Suprapubic skin (tissue), 3 donors: ENCODE measurements at regions not wholly inside any gene's neighbourhood (a gene's known extent, or its start where the extent isn't known, plus 50 kb on each side); places are given as distances from the start of the nearest gene placed in this dataset.

Experiments
- CTCF ChIP-seq, 2 donors: fragments of 200-600 bp in 1 of 2; fragments of 450-650 bp in 1 of 2; sonication (generic) in 1 of 2; IDR thresholded peaks; one replicate each; pipeline ENCODE4 v1.5.1; 2016 to 2019; ENCODE audit warnings: antibody characterized with exemption in 2 of 2, mild to moderate bottlenecking in 1 of 2, moderate library complexity in 1 of 2
- POLR2A ChIP-seq, 2 donors: fragments of 450-650 bp; IDR thresholded peaks; one replicate each; pipeline ENCODE4 v1.6.1; 2017; ENCODE audit warnings: antibody characterized with exemption in 2 of 2, mild to moderate bottlenecking in 2 of 2, moderate library complexity in 2 of 2

DNA sequence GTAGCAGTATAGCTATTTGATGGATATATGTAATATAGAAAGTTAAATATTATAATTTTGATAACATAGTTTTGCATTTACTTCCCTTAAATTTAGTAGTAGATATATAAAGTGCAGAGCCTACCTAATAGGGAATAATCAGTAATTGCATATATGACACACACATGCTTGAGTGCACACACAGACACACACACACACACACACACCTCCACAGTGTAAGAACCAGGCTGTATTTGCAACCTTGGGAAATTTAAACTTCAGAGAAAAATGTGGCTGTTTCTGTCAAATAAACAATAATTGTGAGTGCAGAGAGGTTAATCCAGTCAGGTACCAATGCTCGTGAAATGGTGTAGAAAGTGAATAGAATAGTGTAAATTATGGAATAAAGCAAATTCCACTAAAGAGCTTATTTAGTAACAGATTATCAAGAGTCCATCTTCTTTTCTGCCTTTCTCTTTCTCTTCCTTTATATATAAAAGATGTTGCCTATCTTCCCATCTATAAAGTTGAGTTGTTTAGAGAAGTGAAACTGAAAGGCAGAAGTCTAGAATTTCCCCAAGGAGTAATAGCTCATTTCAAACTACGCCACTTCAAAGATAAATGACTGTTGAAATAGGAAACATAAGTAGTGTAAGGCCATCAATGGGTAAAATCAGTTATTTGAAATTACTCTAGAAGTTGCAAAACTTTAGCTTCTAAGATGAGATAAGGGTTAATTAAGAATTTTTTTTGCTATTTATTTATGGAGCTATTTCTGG, 273.7 kb downstream of the SRGAP2C start:
- TF ChIP-seq CTCF (IDR thresholded peaks at IDR 0.05) (no peak), POLR2A (IDR thresholded peaks at IDR 0.05) (no peak)
